ENCODE measurements at regions not wholly inside any gene's neighbourhood (a gene's known extent, or its start where the extent isn't known, plus 50 kb on each side); places are given as distances from the start of the nearest gene placed in this dataset.
"Not testable (repeated sequence)": the region's sequence is repeated elsewhere in the genome, so short reads cannot be mapped to it uniquely, and the experiment has no call there.

DNA sequence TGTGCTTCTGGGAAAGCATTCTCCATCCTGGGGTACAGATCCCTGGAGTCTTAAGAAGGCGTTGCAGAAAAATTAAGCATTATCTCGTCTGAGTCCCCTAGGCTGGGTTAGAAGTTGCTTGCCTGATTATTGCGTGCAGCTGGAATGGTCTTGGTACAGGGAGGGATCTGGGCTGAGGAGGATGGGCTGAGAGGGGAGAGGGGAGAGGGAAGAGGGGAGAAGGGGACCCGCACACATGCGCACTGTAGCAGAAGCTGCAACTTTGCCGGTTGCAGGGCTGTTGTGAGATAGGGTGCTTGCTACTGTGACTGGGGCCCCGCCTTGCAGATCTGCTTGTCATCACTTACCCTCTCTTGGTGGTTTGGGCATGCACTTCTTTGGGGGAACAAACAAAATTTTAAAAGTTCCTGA is 316.8 kb downstream of the DLEU7 start:
- DNase-seq (ENCODE audit: low read depth), result no peak

DNA sequence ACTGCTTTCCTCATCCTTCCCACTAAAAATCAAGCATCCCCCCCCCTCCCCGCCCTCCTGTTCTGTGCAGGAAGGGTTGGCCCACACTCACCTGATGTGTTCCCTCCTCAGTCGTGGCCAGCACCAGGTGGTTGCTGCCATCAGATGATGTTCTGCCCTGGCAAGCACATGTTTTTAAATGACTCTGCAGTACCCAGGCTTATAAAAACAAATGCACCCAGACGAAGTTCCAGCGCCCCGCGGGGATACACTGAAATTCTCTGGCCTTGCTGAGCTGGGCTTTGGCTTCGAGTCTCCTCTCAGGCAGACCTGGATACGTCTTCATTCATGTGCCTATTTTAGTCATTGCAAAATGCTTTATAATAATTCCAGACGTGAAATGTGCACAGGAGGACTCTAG is 316.3 kb downstream of the DLEU7 start:
- DNase-seq (ENCODE audit: low read depth), result no peak

DNA sequence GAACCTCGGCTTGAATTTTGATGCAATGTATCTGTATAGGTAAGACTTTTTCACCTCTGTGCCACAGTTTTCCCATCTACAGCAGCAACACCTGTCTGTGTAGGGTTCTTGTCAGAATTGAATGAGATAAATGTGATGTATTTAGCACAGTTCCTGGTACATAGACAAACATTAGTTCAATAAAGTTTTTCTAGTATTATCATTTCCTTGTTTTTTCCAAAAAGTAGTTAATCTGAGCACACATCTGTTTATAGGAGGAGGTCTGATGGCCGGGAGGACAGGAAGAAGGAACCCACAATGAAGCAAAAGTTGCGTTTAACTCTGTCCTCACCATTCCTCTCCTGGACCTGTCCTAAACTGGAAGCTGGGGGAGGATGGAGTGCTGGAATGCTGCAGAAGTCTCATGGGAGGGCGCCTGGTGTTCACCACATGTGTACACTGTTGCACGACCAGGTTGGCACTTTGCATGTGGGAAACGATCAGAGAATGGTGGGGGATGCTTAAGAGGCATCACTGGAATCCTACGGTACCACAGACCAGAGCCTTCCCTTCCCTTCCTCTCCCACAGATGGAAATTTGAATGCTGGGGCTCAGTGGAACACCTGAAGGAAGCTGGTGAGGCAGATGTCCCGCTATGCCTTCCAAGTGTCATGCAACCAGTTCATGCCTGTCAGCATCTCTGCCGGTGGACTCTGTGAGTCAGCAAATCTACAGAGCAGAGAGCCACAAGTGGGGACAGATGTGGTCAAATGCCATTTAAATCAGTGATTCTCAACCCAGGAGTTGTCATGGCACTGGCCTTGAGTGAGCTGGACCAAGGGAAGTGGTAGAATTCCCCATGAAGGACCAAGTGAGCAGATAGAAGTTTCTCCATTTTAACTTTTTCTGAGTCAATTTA is 315.6 kb downstream of the DLEU7 start:
- no peak for DNase-seq (ENCODE audit: low read depth)

DNA sequence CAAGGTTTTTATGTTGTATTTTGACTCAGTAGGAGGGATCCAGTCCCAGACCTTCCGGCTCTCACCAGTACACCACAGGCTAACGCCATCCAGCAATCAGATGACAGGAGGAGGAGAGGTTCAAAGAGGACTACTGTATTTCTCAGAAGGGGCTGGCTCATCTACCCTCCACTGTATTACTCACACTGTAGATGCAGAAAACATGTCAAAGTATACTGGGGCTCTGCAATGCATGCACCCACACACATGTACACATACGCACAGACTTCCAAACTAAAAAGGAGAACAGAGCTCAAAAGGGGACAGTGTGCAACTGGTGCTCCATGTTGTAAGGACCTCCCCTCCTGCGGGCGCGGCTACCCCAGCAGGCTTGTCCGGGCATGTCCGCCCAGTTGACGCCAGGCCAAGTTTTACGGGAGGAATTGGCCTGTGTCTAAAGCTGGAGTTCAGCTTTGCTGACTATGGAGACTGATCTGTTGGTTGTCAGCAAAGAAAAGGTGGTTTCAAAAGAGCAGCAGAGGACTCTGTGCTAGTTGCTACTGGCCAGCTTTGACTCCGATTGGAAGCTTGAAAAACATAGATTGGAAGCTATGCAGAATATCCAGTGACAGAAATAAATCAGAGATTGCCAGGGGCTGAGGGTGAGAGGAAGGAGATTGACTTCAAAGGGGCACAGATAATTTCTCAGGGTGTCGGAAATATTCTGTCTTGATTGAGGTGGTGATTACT is 314.2 kb downstream of the DLEU7 start:
- peak; percentile 58 for DNase-seq (ENCODE audit: low read depth)

DNA sequence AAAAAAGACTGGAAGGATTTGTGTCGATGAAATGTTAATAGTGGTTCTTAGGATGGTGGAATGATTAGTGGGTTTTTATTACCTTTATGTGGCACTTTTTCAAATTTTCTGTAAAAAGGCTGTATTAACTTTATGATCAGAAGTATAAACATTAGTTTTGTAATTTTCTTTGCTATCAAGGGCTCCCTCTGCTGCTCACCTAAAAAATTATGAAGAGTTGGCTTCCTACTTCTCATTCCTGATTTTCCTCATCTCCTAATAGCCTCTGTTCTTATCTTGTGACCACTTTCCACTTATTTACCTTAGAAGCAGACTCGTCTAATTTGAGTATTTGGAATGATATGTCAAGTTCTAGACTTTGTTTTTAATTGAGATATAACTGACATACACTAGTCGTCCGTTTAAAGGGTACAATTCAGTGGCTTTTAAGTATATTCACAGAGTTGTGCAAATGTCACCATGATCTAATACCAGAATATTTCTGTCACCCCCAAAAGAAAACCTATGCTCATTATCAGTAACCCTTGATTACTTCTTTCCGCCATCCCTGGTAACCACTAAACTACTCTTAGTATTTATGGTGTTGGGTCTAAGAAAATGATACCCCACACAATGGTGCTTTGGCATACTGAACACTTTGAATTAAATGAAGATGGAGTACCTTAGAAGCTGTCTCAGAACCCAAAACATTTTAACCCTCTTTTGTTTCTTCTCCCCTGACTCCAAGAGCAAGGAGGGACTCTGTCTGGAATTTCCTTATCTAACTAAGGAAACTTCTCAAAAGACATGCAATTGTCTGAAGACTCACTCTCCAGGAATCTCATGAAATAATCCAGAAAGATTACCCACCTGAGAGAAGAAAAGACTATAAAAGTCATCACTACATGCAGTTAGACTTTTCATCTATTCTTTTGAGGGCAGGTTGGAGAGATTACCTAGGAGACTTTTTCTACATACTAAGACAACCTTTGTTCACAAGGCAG is 311.3 kb downstream of the DLEU7 start:
- DNase-seq (ENCODE audit: low read depth), result no peak

DNA sequence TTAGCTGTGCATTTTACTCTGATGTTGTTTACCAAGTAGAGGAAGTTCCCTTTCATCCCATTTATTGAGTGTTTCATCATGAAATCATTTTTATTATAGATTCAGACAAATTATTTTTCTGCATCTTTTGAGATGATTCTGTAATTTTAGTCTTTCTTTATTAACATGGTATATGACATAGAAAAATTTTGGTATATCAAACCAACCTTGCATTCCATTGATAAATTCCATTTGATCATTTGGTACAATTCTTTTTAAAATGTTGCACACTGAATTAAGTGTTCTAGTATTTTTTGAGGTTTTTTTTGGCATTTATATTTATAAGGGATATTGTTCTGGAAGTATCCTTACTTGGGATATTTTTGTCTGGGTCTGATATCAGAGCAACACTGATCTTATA is 308.4 kb downstream of the DLEU7 start:
- no peak for DNase-seq (ENCODE audit: low read depth)

DNA sequence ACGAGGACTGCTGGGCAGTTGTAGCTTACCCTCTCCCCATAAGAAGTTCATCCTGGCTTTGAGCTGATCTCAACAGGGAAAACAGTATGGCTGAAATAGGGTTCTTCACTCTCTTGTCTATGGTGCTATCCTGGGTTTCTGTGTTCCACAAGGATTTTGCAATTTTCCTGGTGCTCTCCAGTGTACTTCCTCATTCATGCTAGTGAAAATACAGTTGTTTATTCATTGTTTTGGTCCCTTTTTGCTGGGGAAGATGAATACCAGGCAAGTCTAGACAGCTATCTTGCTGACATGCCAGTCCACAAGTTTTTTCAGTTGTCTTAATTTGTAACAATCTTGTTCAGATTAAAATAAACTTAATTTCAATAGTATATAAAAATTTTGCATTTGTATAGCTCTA is 306.5 kb downstream of the DLEU7 start:
- DNase-seq (ENCODE audit: low read depth), result no peak

DNA sequence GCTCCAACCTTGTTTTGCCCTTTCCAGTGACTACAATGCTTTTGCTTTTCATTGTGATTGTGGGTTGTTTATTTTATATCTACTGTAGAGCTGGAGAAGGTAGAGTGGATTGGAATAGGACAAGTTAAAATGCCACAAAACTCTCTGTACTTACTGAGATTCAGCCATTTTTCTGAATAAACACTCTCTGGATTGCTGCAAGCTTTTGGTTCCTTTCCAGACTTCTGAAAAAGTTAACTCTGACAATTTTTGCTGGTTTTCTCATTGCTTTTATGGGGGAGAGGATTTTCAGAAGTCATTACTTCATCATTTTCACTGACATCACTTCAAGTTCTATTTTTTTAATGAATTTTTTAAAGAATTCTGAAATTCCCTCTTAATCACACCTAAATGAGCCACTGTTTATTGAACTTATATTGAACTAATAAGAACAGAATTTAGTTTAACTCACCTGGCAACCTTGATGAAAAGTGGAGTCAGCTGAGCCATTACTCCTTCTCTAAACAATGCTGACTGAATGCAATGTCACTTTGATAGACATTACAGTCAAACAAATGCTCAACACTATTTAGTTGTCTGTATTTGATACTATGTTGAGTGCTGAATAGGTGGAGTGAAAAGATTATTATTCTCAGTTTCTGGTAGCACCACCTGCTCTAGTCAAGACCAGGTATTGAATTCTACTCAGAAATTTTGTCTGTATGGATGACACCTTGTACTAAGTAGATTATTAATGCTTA is 303.5 kb downstream of the DLEU7 start:
- DNase-seq (ENCODE audit: low read depth), result no peak

DNA sequence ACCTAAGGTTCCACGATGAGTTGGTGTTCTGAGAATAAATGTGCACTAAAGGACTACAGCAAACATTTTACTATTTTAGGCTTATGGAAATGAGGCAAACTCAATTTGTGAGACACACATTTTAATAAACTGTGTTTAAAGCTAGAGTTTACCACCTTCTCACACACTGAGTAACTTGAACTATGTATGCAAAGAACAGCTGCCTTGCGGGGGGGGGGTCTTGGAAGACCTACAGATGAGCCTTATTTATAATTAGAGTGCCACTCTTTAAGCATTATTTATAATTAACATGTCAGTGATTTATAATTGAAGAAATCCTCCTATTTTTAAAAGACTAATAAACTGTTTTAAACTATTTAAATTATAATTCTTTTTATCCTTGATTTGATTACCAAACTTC is 300.4 kb downstream of the DLEU7 start:
- DNase-seq (ENCODE audit: low read depth), result no peak

DNA sequence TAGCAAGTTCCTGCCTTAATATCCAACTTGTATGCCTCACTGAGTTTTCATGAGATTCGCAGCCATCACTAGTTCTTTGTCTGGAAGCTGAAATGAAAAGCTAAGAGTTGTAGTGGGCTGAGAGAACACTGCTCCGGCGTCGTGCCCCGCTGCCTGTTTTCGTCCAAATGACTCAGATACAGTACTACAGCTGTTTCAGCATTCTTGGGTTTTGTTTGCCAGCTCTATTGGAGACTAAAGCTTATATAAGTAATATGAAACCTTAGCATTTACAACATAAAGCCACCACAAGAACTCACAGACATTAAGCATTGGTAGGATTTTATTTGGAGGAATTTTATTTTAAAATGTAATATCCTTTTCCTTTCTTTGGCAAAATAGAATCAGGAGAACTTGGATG is 299.7 kb downstream of the DLEU7 start:
- DNase-seq (ENCODE audit: low read depth), result peak; percentile 53

DNA sequence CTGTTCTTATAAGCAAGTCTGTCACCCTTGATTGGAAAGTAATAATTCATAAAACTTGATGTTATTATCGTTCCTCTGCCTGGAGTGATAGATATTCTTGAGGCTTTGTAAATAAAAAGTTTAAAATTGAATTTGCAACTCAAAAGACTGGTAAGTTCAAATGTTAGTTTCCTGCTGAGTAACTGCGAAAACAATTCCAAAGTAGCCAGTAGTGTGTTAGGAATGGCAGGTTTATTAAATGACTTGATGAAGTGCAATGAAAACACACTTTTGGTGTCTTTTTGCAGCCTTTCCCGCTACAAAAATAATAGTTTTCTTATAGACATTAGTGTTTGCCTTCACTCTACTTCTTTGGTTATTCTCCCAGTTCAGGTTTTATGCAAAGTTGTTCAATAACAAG is 299.3 kb downstream of the DLEU7 start:
- no peak for DNase-seq (ENCODE audit: low read depth)

DNA sequence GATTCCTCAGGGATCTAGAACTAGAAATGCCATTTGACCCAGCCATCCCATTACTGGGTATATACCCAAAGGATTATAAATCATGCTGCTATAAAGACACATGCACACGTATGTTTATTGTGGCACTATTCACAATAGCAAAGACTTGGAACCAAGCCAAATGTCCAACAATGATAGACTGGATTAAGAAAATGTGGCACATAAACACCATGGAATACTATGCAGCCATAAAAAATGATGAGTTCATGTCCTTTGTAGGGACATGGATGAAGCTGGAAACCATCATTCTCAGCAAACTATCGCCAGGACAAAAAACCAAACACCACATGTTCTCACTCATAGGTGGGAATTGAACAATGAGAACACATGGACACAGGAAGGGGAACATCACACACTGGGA is 296.3 kb downstream of the DLEU7 start:
- DNase-seq (ENCODE audit: low read depth), result not testable (repeated sequence)

DNA sequence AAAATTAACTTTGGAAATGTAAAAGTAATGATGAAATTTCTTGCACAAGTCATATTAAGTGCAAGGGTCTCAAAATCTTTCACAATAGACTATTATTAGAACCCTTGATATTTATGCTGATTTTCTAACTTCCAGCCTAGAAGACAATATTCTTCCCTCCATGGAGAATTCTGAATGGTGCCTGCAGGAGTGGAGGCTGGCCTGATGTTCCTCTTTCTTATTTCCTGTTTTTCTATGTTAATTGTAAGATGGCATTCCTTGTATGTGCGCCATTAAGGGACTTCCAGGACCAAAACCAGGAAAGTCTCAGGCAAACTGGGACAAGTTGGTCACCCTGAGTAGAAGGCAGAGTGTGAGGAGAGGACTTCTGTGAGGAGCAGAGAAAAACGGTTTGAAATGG is 294.9 kb downstream of the DLEU7 start:
- no peak for DNase-seq (ENCODE audit: low read depth)

DNA sequence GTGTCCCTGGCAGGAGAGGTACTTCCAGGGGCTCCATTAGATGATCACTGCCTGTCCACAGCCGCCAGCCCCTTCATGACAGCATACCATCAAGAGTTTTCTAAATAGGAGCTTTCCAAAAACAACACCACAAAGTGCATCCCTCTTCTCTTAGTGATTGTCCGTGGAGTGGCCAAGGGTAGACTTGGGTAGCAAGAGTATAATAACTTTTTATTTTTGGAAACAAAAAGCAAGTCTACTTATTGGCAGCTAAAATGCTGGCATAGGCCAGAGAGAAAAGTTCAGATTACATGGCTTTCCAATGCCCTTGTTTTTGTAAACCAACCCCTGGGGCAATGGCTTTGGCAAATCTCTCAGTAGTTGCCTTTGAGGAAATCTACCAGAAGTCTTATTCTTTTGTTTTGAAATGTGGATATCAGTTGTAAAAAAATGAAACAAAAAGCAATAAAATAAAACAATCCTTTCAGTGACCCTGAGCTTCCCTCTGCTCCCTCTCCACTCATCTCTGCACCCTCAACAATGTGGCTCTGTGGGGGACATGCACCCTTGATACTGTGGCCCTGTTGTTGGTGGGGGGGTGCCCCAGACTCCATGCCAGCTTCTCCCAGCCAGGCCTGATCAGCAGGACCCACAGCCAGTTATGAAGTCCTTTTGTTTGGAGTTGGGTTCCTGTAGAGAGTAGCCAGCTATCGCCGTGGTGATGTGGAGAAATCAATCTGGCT is 294.1 kb downstream of the DLEU7 start:
- no peak for DNase-seq (ENCODE audit: low read depth)

DNA sequence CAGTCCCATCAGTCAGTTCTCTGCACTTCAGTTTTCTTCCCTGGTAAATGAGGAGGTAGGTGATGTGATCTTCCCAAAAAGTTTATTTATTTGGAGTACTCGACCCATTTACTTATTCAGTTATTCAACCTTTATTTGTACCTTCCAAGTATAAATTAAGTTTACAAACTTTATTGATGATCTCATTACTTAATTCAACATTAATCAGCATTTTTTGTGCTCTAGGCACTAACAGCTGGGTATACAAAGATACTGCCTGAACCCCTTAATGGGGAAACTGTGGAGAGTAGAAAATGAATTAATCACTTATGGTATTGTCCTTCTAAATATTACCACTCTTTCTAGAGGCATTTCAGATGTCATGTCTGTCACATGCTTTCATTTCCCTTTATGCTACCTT is 293.3 kb downstream of the DLEU7 start:
- no peak for DNase-seq (ENCODE audit: low read depth)

DNA sequence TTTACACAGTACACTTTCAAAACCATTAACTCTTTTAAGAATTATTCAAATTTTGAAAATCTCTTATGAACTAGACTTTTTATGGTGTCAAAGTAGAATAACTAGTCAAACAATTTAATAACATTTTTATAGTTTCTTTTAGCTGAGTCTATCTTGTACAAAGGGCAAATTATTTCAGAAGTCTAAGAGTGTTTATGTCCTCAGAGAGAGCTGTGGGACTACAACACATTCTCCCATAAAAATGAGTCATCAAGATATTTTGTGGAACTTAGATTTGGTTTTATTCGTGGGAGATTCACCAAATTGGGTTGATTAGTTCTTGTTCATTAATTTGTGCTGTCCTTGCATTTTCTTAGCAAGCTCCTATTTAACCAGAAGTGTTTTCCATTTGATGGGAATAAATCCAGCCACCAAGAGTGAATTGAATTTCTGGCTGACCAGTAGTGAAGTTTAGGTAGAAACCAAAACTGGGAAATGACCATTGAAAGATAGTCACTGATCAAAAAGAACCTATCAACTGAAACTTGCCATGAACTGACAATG is 291.0 kb downstream of the DLEU7 start:
- DNase-seq (ENCODE audit: low read depth), result no peak

DNA sequence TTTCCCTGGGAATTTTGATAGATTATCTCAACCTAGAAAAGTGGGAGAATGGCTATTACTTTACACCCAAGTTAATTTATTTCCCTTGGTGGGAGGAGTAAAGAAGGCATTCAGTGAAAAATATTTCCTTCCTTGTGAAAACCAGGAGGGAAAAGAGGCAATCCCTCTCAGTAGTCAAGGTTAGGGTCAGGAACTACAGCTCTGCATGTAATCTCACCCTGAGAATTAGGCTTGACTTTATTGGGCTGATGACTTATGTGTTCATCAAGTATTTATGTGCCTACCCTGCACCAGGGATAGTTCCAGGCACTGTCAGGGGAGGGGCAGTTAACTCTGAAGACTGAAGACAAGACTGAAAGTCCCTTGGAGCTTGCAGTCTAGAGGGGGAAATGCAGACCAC is 281.8 kb downstream of the DLEU7 start:
- no peak for DNase-seq (ENCODE audit: low read depth)

DNA sequence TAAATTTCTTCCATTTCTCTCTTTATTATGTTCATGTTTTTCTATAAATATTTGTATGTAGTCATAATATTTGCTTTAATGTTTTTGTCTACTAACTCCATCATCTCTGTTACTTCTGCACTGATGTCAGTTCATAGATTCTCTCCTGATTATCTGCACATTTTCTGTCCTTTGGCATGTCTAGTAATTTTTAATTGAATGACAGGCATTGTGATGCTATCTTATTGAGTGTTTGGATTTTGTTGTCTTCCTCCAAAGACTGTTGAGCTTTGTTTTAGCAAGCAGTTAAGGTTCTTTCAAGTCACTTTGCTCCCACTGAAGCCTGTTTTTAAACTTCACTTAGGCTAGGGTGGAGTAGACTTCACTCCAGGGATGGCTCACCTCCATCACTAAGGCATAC is 276.8 kb downstream of the DLEU7 start:
- DNase-seq (ENCODE audit: low read depth), result no peak

DNA sequence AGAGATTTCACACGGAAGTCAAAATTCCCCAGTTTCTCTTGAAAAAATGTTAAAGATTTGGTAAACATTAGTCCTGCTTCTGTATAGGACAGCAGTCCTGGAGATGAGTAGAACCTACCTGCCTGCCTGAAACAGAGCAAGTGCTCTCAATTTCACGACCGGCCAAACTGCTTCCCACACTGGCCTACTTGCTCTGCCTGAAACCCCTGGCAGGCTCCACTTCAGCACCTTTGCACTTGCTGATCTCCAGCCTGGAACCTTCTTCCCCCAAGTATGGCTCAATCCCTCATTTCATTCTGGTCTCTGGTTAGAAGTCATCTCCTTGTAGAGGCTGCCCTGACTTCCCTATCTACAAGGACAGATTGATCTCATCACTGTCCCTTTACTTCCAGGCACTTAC is 271.4 kb downstream of the DLEU7 start:
- DNase-seq (ENCODE audit: low read depth), result no peak

DNA sequence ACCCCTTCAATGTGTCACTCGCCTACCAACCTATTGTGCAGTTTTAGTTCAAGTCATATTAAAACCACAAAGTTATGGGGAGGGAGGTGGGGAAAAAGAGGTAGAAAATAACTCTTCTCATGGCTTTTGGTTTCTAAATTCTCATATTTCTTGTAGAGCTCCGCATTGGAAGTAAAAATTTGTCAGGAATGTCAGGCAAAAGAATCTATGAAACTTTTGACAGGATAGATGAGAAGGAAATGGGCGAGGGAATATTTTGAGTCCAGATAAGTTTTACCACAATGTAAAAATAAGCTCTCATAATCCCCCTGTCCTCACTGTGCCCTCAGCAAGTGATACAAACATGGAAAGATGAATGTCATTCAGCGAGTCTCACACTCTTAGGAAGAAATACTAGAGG is 270.4 kb downstream of the DLEU7 start:
- no peak for DNase-seq (ENCODE audit: low read depth)
